OCI-LY7 (cell line): ENCODE measurements at regions not wholly inside any gene's neighbourhood (a gene's known extent, or its start where the extent isn't known, plus 50 kb on each side); places are given as distances from the start of the nearest gene placed in this dataset.
"Not testable (repeated sequence)": the region's sequence is repeated elsewhere in the genome, so short reads cannot be mapped to it uniquely, and the experiment has no call there.

Experiments
- BruUV-seq: library from RNA; stranded (reverse); fragments of 400-500 nt; replicated peaks from 2 replicates; lab custom pipeline; 2021; lab: Mats Ljungman, UMichigan
- CTCF ChIA-PET: fragments of 300-600 bp; sonication (Branson Sonifier 250); formaldehyde crosslinking; loops from one replicate; lab custom pipeline; 2022; ENCODE audit warnings: antibody characterized with exemption; ENCODE audit not compliant: unreplicated experiment; lab: Charles Lee
- POLR2A ChIA-PET: fragments of 300-600 bp; sonication (Branson Sonifier 250); formaldehyde crosslinking; loops from one replicate; lab custom pipeline; 2022; ENCODE audit warnings: antibody characterized with exemption; lab: Charles Lee
- DNase-seq: peaks from one replicate; pipeline ENCODE4 v3.0.0-alpha.2; 2015; ENCODE audit warnings: low spot score
- H2AFZ ChIP-seq: fragments of 200-600 bp; sonication (generic), shearing (Covaris generic); 2 replicates; pipeline ENCODE4 v1.6.1; 2014; ENCODE audit warnings: mild to moderate bottlenecking, antibody characterized with exemption, low read length, moderate library complexity
- H3K27ac ChIP-seq: fragments of 200-600 bp; sonication (generic); 2 replicates; pipeline ENCODE4 v1.5.1; 2014; ENCODE audit warnings: mixed run types, low read depth, mild to moderate bottlenecking, moderate library complexity, low read length, inconsistent platforms; ENCODE audit not compliant: poor library complexity, severe bottlenecking
- H3K36me3 ChIP-seq: fragments of 200-600 bp; sonication (generic); 2 replicates; pipeline ENCODE4 v1.6.1; 2014; ENCODE audit warnings: mild to moderate bottlenecking, antibody characterized with exemption, low read length, moderate library complexity, mixed read lengths; ENCODE audit not compliant: insufficient read depth
- H3K4me1 ChIP-seq: fragments of 200-600 bp; sonication (generic); 2 replicates; pipeline ENCODE4 v1.5.1; 2014; ENCODE audit warnings: mild to moderate bottlenecking, low read length; ENCODE audit not compliant: insufficient read depth, poor library complexity, severe bottlenecking
- H3K4me2 ChIP-seq: fragments of 200-600 bp; sonication (generic); 2 replicates; pipeline ENCODE4 v1.6.1; 2014; ENCODE audit warnings: mild to moderate bottlenecking, low read length
- H3K4me3 ChIP-seq: fragments of 200-600 bp; sonication (generic); 2 replicates; pipeline ENCODE4 v1.5.1; 2014; ENCODE audit warnings: mild to moderate bottlenecking, low read depth, low read length; ENCODE audit not compliant: poor library complexity, severe bottlenecking
- H3K79me2 ChIP-seq: fragments of 200-600 bp; sonication (generic); 2 replicates; pipeline ENCODE4 v1.6.1; 2016; ENCODE audit warnings: low read depth, mild to moderate bottlenecking, low read length, moderate library complexity, mixed read lengths; ENCODE audit not compliant: insufficient read depth
- H3K9me2 ChIP-seq: fragments of 200-600 bp; sonication (generic); 2 replicates; pipeline ENCODE4 v1.6.1; 2016; ENCODE audit warnings: mild to moderate bottlenecking, low read length, mixed read lengths; ENCODE audit not compliant: insufficient read depth
- H3K9me3 ChIP-seq: fragments of 200-600 bp; sonication (generic); 2 replicates; pipeline ENCODE4 v1.6.1; 2014; ENCODE audit warnings: mild to moderate bottlenecking, mixed run types, low read length, mixed read lengths
- H4K20me1 ChIP-seq: fragments of 200-600 bp; sonication (generic); 2 replicates; pipeline ENCODE4 v1.6.1; 2014; ENCODE audit warnings: mild to moderate bottlenecking, antibody characterized with exemption, low read length, moderate library complexity, mixed read lengths; ENCODE audit not compliant: insufficient read depth
- EZH2phosphoT487 ChIP-seq: fragments of 200-600 bp; sonication (generic); IDR thresholded peaks from 2 replicates; pipeline ENCODE4 v1.6.1; 2018; ENCODE audit warnings: low read depth, borderline replicate concordance, mild to moderate bottlenecking, mixed run types, antibody characterized with exemption, low read length, moderate library complexity, mixed read lengths
- intact Hi-C: fragments of 100-400 bp; cut with micrococcal nuclease; formaldehyde crosslinking; loops from one replicate; pipeline ENCODE4 v1.10.0; 2022; ENCODE audit not compliant: unreplicated experiment
- TF ChIP-seq, protein P1 (sequence below): fragments of 200-600 bp; sonication (generic); conservative IDR thresholded peaks from 2 replicates; pipeline ENCODE4 v1.5.1; 2014; ENCODE audit warnings: mild to moderate bottlenecking, antibody characterized with exemption, low read length, moderate library complexity, mixed read lengths

GRCh38 chr5:130759061-130759460, 406.0 kb downstream of the HINT1 start:
- intact Hi-C loops = no loop called here
- ChIA-PET POLR2A (no interaction called here), CTCF (no interaction called here)
- BruUV-seq = no TSS peak
- no peak overlapping the region for H3K4me2 ChIP-seq
- DNase-seq = no peak
- H3K79me2 ChIP-seq = no peaks in the 10 kb centered on the region
- no peaks in the 10 kb centered on the region for H3K9me2 ChIP-seq
- no peak overlapping the region for H3K4me3 ChIP-seq
- H3K4me1 ChIP-seq = no peaks in the 10 kb centered on the region
- no peaks in the 10 kb centered on the region for H3K9me3 ChIP-seq
- no peak overlapping the region for H3K27ac ChIP-seq
- H2AFZ ChIP-seq = no peak overlapping the region
- H4K20me1 ChIP-seq = no peaks in the 10 kb centered on the region
- TF ChIP-seq, protein P1, sequence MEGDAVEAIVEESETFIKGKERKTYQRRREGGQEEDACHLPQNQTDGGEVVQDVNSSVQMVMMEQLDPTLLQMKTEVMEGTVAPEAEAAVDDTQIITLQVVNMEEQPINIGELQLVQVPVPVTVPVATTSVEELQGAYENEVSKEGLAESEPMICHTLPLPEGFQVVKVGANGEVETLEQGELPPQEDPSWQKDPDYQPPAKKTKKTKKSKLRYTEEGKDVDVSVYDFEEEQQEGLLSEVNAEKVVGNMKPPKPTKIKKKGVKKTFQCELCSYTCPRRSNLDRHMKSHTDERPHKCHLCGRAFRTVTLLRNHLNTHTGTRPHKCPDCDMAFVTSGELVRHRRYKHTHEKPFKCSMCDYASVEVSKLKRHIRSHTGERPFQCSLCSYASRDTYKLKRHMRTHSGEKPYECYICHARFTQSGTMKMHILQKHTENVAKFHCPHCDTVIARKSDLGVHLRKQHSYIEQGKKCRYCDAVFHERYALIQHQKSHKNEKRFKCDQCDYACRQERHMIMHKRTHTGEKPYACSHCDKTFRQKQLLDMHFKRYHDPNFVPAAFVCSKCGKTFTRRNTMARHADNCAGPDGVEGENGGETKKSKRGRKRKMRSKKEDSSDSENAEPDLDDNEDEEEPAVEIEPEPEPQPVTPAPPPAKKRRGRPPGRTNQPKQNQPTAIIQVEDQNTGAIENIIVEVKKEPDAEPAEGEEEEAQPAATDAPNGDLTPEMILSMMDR = no peak
- no peak for TF ChIP-seq EZH2phosphoT487
- H3K36me3 ChIP-seq = no peaks in the 10 kb centered on the region

DNA sequence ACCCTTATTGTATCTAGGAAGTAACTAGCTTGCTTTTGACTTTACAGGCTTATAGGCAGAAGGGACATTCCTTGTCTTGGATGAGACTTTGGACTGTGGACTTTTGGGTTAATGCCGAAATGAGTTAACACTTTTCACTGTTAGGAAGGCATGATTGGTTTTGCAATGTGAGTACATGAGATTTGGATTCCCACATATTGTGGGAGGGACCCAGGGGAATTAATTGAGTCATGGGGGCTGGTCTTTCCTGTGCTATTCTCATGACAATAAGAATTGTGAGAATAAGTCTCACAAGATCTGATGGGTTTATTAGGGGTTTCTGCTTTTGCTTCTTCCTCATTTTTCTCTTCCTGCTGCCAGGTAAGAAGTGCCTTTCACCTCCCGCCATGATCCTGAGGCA, 417.5 kb downstream of the HINT1 start:
- H3K36me3 ChIP-seq = no peaks in the 10 kb centered on the region
- no peaks in the 10 kb centered on the region for H4K20me1 ChIP-seq
- H3K4me1 ChIP-seq = no peaks in the 10 kb centered on the region
- DNase-seq = no peak
- no peaks in the 10 kb centered on the region for H3K79me2 ChIP-seq
- TF ChIP-seq EZH2phosphoT487 = no peak
- TF ChIP-seq, protein P1 = no peak
- no peak overlapping the region for H3K27ac ChIP-seq
- intact Hi-C loops = no loop called here
- CTCF ChIA-PET = no interaction called here
- POLR2A ChIA-PET = no interaction called here
- H2AFZ ChIP-seq = no peak overlapping the region
- no TSS peak for BruUV-seq
- no peak overlapping the region for H3K4me2 ChIP-seq
- H3K9me2 ChIP-seq = no peaks in the 10 kb centered on the region
- no peak overlapping the region for H3K4me3 ChIP-seq
- H3K9me3 ChIP-seq = no peaks in the 10 kb centered on the region

DNA sequence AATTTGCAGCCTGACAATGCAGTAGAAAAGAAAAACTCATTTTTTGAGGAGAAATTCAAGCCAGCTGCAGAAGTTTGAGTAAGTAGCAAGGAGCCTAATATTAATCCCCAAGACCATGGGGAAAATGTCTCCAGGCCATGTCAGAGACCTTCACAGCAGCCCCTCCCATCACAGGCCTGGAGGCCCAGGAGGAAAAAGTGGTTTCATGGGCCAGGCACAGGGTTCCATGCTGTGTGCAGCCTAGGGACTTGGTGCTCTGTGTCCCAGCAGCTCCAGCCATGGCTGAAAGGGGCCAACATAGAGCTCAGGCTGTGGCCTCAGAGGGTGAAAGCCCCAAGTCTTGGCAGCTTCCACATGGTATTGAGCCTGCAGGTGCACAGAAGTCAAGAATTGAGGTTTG, 418.4 kb downstream of the HINT1 start:
- H4K20me1 ChIP-seq, H3K79me2 ChIP-seq, H3K9me3 ChIP-seq, intact Hi-C loops, H3K4me1 ChIP-seq, BruUV-seq, H3K36me3 ChIP-seq, DNase-seq, H3K9me2 ChIP-seq, H2AFZ ChIP-seq, CTCF ChIA-PET, POLR2A ChIA-PET, H3K27ac ChIP-seq, H3K4me2 ChIP-seq, H3K4me3 ChIP-seq: not testable (repeated sequence)
